ENCODE measurements at regions not wholly inside any gene's neighbourhood (a gene's known extent, or its start where the extent isn't known, plus 50 kb on each side); places are given as distances from the start of the nearest gene placed in this dataset.

- TF ChIP-seq CTCF (conservative IDR thresholded peaks at IDR 0.05; ENCODE audit: control insufficient read depth, insufficient read depth, low read depth, low read length), result no peak
- DNase-seq (ENCODE audit: low read depth), result no peak
- no peak overlapping the region for H3K4me3 ChIP-seq (ENCODE audit: control insufficient read depth, low read depth, low read length)
These were observed 658.4 kb downstream of the NYAP2 start for GRCh38 chr2:226057914-226058313.

GRCh38 chr2:226057365-226057764 is 657.9 kb downstream of the NYAP2 start:
- H3K4me3 ChIP-seq (ENCODE audit: control insufficient read depth, low read depth, low read length), result no peak overlapping the region
- no peak for TF ChIP-seq CTCF (conservative IDR thresholded peaks at IDR 0.05; ENCODE audit: control insufficient read depth, insufficient read depth, low read depth, low read length)
- DNase-seq (ENCODE audit: low read depth), result no peak

- no peak overlapping the region for H3K4me3 ChIP-seq (ENCODE audit: control insufficient read depth, low read depth, low read length)
- DNase-seq (ENCODE audit: low read depth), result no peak
- no peak for TF ChIP-seq CTCF (conservative IDR thresholded peaks at IDR 0.05; ENCODE audit: control insufficient read depth, insufficient read depth, low read depth, low read length)
These were observed 653.4 kb downstream of the NYAP2 start for GRCh38 chr2:226052772-226053416.

- TF ChIP-seq CTCF (conservative IDR thresholded peaks at IDR 0.05; ENCODE audit: control insufficient read depth, insufficient read depth, low read depth, low read length), result no peak
- no peak for DNase-seq (ENCODE audit: low read depth)
- no peak overlapping the region for H3K4me3 ChIP-seq (ENCODE audit: control insufficient read depth, low read depth, low read length)
These were observed 651.3 kb downstream of the NYAP2 start for GRCh38 chr2:226050822-226051221.

GRCh38 chr2:226048611-226049010 is 649.1 kb downstream of the NYAP2 start:
- no peak for TF ChIP-seq CTCF (conservative IDR thresholded peaks at IDR 0.05; ENCODE audit: control insufficient read depth, insufficient read depth, low read depth, low read length)
- H3K4me3 ChIP-seq (ENCODE audit: control insufficient read depth, low read depth, low read length), result no peak overlapping the region
- DNase-seq (ENCODE audit: low read depth), result peak; percentile 69

- no peak for TF ChIP-seq CTCF (conservative IDR thresholded peaks at IDR 0.05; ENCODE audit: control insufficient read depth, insufficient read depth, low read depth, low read length)
- H3K4me3 ChIP-seq (ENCODE audit: control insufficient read depth, low read depth, low read length), result no peak overlapping the region
- DNase-seq (ENCODE audit: low read depth), result no peak
These were observed 645.6 kb downstream of the NYAP2 start for GRCh38 chr2:226045080-226045479.
